Right lobe of liver (tissue), 4 donors: ENCODE measurements at regions not wholly inside any gene's neighbourhood (a gene's known extent, or its start where the extent isn't known, plus 50 kb on each side); places are given as distances from the start of the nearest gene placed in this dataset.

Source experiments
- POLR2A ChIP-seq: fragments of 450-650 bp; IDR thresholded peaks from one replicate; pipeline ENCODE4 v1.6.1; 2017; ENCODE audit warnings: antibody characterized with exemption, mild to moderate bottlenecking
- TF ChIP-seq, protein P1 (sequence below), 4 donors: fragments of 200-600 bp in 3 of 4; fragments of 450-650 bp in 1 of 4; IDR thresholded peaks; one replicate each; pipeline versions ENCODE4 v1.5.1 to v1.8.0; 2016 to 2022; ENCODE audit warnings: antibody characterized with exemption in 4 of 4, mild to moderate bottlenecking in 2 of 4
- donor health status: DM: no; HTN: no; CAD: no.
- donor health status: DM: no; HTN: no; CAD: no.
- donor health status: DM: no; HTN: yes; CAD: no.

DNA sequence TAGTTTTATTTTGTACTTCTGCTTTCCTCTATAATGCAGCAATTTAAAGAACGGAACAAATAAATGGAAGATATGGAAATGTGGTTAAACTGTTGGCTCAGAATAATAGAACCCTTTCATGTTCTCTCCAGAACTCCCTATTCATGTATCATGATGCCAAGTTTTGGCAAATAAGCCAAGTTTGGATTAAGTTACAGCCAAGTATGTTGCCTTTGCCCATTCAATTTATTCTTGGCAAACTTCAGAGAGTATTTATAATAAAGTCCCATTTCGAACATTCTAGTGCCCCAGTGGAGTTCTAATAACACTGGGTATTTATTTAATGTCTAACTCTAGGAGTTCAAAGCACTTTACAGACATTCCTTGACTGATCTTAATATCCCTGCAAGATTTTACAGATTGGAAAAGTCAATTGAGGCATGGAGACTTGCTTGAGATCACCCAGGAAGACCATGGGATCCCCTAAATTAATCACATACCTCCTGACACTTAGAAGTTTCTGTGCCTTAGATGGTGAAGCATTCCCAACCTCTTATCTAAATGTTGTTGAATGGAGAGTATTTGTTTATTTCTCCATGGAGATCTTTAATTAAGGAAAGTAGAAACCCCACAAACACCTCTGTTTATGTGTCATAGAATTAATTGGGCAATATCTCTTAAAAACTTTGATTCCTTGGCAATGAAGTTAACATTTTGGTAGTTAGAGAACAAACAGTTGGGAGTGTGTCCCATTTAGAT lies 106.7 kb downstream of the ACKR3 start:
- TF ChIP-seq, protein P1, sequence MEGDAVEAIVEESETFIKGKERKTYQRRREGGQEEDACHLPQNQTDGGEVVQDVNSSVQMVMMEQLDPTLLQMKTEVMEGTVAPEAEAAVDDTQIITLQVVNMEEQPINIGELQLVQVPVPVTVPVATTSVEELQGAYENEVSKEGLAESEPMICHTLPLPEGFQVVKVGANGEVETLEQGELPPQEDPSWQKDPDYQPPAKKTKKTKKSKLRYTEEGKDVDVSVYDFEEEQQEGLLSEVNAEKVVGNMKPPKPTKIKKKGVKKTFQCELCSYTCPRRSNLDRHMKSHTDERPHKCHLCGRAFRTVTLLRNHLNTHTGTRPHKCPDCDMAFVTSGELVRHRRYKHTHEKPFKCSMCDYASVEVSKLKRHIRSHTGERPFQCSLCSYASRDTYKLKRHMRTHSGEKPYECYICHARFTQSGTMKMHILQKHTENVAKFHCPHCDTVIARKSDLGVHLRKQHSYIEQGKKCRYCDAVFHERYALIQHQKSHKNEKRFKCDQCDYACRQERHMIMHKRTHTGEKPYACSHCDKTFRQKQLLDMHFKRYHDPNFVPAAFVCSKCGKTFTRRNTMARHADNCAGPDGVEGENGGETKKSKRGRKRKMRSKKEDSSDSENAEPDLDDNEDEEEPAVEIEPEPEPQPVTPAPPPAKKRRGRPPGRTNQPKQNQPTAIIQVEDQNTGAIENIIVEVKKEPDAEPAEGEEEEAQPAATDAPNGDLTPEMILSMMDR (IDR thresholded peaks at IDR 0.05) = no peak
- no peak for TF ChIP-seq POLR2A
